Activated T-helper 9 cell treated with anti-CD3 and anti-CD28 coated beads, Interleukin-2, amount 50 U/mL, for 16 hours (primary cell): ENCODE measurements at regions not wholly inside any gene's neighbourhood (a gene's known extent, or its start where the extent isn't known, plus 50 kb on each side); places are given as distances from the start of the nearest gene placed in this dataset.

Experiments
- DNase-seq: peaks from one replicate; pipeline ENCODE4 v3.0.0-alpha.2; 2020; ENCODE audit warnings: low read depth

GRCh38 chr7:38086857-38087256 is 91.2 kb upstream of the STARD3NL start:
- DNase-seq, result no peak

GRCh38 chr7:38102507-38102906 is 75.5 kb upstream of the STARD3NL start:
- DNase-seq, result no peak

- no peak for DNase-seq
Measured at GRCh38 chr7:38105874-38106483, 72.1 kb upstream of the STARD3NL start.

GRCh38 chr7:38107486-38107893 is 70.6 kb upstream of the STARD3NL start:
- peak; percentile 43 for DNase-seq

- DNase-seq, result no peak
Measured at GRCh38 chr7:38112075-38112474, 66.0 kb upstream of the STARD3NL start.

GRCh38 chr7:38120076-38120475 is 58.0 kb upstream of the STARD3NL start:
- no peak for DNase-seq

- no peak for DNase-seq
Measured at GRCh38 chr7:38122501-38122900, 55.5 kb upstream of the STARD3NL start.

- no peak for DNase-seq
Measured at GRCh38 chr7:38123494-38123893, 54.6 kb upstream of the STARD3NL start.

GRCh38 chr7:38127216-38128207 is 50.5 kb upstream of the STARD3NL start:
- DNase-seq, result no peak
